ENCODE measurements at regions not wholly inside any gene's neighbourhood (a gene's known extent, or its start where the extent isn't known, plus 50 kb on each side); places are given as distances from the start of the nearest gene placed in this dataset.

GRCh38 chr6:153843420-153843819, 195.6 kb upstream of the OPRM1 start:
- TF ChIP-seq EZH2 (IDR thresholded peaks at IDR 0.05) = no peak
- TF ChIP-seq POLR2AphosphoS5 (IDR thresholded peaks at IDR 0.05; ENCODE audit: borderline replicate concordance, low read depth, low read length) = no peak
- TF ChIP-seq FOXP2 (optimal IDR thresholded peaks at IDR 0.05; ENCODE audit: control extremely low read depth, extremely low read length, insufficient read depth) = no peak

All from SK-N-MC (cell line).